Fibroblast of pulmonary artery (primary cell): ENCODE measurements at regions not wholly inside any gene's neighbourhood (a gene's known extent, or its start where the extent isn't known, plus 50 kb on each side); places are given as distances from the start of the nearest gene placed in this dataset.
"Not testable (repeated sequence)": the region's sequence is repeated elsewhere in the genome, so short reads cannot be mapped to it uniquely, and the experiment has no call there.

Experiments
- DNase-seq: peaks from one replicate; pipeline ENCODE4 v3.0.0-alpha.2; 2010; ENCODE audit warnings: low read depth
- H3K4me3 ChIP-seq: replicated peaks from 2 replicates; pipeline ENCODE4 v1.5.1; 2011; ENCODE audit warnings: low read depth, mild to moderate bottlenecking, control low read depth, low read length, moderate library complexity
- CTCF ChIP-seq: IDR thresholded peaks from 2 replicates; pipeline ENCODE4 v1.5.1; 2011; ENCODE audit warnings: mild to moderate bottlenecking, control low read depth, low read length, inconsistent platforms; ENCODE audit errors: missing control alignments

GRCh38 chr6:140459209-140459608 lies 1084.8 kb upstream of the CITED2 start:
- no peak for DNase-seq
- TF ChIP-seq CTCF: no peak
- H3K4me3 ChIP-seq: no peak overlapping the region

GRCh38 chr6:140446241-140446640 lies 1071.8 kb upstream of the CITED2 start:
- H3K4me3 ChIP-seq: no peak overlapping the region
- DNase-seq: no peak
- TF ChIP-seq CTCF: no peak

- TF ChIP-seq CTCF: no peak
- H3K4me3 ChIP-seq: no peak overlapping the region
- DNase-seq: peak; percentile 74
Measured at GRCh38 chr6:140445474-140446004, 1071.1 kb upstream of the CITED2 start.

- not testable (repeated sequence) for DNase-seq, H3K4me3 ChIP-seq
Measured at GRCh38 chr6:140443112-140443511, 1068.7 kb upstream of the CITED2 start.

GRCh38 chr6:140441256-140441655 lies 1066.8 kb upstream of the CITED2 start:
- H3K4me3 ChIP-seq: no peak overlapping the region
- peak; percentile 70 for DNase-seq
- peak; percentile 38 for TF ChIP-seq CTCF

- DNase-seq: no peak
- H3K4me3 ChIP-seq: no peak overlapping the region
- no peak for TF ChIP-seq CTCF
Measured at GRCh38 chr6:140440223-140440835, 1065.9 kb upstream of the CITED2 start.

- no peak for TF ChIP-seq CTCF
- no peak for DNase-seq
- no peak overlapping the region for H3K4me3 ChIP-seq
Measured at GRCh38 chr6:140438346-140438735, 1063.9 kb upstream of the CITED2 start.
